ENCODE measurements at regions not wholly inside any gene's neighbourhood (a gene's known extent, or its start where the extent isn't known, plus 50 kb on each side); places are given as distances from the start of the nearest gene placed in this dataset.

GRCh38 chr3:181384970-181385369, 326.8 kb upstream of the SOX2 start (continued):
- peak; percentile 90 for TF ChIP-seq MAX (IDR thresholded peaks at IDR 0.05)
- TF ChIP-seq CHD1 (IDR thresholded peaks at IDR 0.05; ENCODE audit: low read depth, low read length): no peak
- no peak for TF ChIP-seq PHF8 (conservative IDR thresholded peaks at IDR 0.05; ENCODE audit: low read depth, low read length)
- TF ChIP-seq MAFK (IDR thresholded peaks at IDR 0.05; ENCODE audit: low read depth, low read length): no peak
- TF ChIP-seq CBX5 (IDR thresholded peaks at IDR 0.05; ENCODE audit: low read depth, low read length): no peak
- no peak for TF ChIP-seq SP4 (IDR thresholded peaks at IDR 0.05; ENCODE audit: low read length)
- no peak for TF ChIP-seq BCL11A (IDR thresholded peaks at IDR 0.05; ENCODE audit: low read depth in 2 of 2, low read length in 2 of 2)
- no peak for TF ChIP-seq RAD21 (IDR thresholded peaks at IDR 0.05 in 1 of 2, conservative IDR thresholded peaks at IDR 0.05 in 1 of 2; ENCODE audit: low read depth in 2 of 2, low read length in 2 of 2)
- TF ChIP-seq CTBP2 (IDR thresholded peaks at IDR 0.05; ENCODE audit: borderline replicate concordance, insufficient read depth, insufficient read length, low read length): no peak
- no peak for TF ChIP-seq SIN3A (conservative IDR thresholded peaks at IDR 0.05 in 1 of 2, IDR thresholded peaks at IDR 0.05 in 1 of 2; ENCODE audit: low read depth in 1 of 2, low read length in 2 of 2)
